ENCODE measurements at regions not wholly inside any gene's neighbourhood (a gene's known extent, or its start where the extent isn't known, plus 50 kb on each side); places are given as distances from the start of the nearest gene placed in this dataset.
"Not testable (repeated sequence)": the region's sequence is repeated elsewhere in the genome, so short reads cannot be mapped to it uniquely, and the experiment has no call there.

DNA sequence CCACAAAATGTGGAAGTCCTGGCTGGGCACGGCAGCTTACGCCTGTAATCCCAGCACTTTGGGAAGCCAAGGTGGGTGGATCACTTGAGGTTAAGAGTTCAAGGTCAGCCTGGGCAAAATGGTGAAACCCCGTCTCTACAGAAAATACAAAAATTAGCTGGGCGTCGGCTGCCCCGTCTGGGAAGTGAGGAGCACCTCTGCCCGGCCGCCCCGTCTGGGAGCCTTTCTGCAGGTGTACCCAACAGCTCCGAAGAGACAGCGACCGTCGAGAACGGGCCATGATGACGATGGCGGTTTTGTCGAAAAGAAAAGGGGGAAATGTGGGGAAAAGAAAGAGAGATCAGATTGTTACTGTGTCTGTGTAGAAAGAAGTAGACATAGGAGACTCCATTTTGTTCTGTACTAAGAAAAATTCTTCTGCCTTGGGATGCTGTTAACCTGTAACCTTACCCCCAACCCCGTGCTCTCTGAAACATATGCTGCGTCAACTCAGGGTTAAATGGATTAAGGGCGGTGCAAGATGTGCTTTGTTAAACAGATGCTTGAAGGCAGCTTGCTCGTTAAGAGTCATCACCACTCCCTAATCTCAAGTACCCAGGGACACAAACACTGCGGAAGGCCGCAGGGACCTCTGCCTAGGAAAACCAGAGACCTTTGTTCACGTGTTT is 75.0 kb downstream of the HAPSTR1 start:
- not testable (repeated sequence) for H3K27me3 Mint-ChIP-seq, H3K4me3 Mint-ChIP-seq

DNA sequence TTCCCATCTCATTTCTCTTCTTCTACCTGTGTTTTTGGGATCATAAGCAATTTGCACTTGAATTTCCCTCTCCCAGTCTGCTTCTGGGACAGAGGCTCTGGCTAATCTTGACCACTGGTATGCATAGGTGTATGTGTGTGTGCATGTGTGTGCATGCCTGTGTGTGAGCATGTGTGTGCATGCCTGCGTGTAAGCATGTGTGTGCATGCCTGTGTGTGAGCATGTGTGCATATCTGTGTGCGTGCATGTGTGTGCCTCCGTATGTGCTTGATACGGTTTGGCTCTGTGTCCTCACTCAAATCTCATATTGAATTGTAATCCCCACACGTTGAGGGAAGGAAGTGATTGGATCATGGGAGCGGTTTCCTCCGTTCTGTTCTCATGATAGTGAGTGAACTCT is 77.7 kb downstream of the HAPSTR1 start:
- H3K27ac Mint-ChIP-seq: no peak overlapping the region

More for the DNA sequence above, 75.0 kb downstream of the HAPSTR1 start:
- intact Hi-C loops (cut with micrococcal nuclease); H3K9me3 Mint-ChIP-seq; H3K27ac Mint-ChIP-seq; H3K4me1 Mint-ChIP-seq (ENCODE audit: low read depth); CTCF ChIA-PET; POLR2A ChIA-PET; H3K36me3 Mint-ChIP-seq; DNase-seq: not testable (repeated sequence)

DNA sequence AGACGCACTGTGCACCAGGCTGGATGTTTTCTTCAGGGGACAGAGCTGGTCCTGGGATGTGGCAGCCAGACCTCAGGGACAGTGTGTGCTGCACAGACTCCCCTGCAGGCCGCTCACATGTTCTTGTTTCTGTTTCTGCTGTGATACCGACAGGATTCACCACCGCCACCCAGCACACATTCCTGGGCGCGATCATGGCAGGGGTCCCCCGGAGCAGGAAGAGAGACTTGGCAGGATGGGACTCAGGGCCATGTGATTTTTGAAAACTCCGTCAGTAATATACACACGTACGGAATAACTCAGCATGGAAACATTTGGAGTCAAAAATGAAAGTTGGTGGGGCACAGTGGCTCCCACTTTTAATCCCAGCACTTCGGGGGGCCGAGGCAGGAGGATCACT is 79.0 kb downstream of the HAPSTR1 start:
- Mint-ChIP-seq H3K27ac (no peak overlapping the region), H3K4me3 (no peak overlapping the region), H3K27me3 (no peaks in the 10 kb centered on the region), H3K36me3 (no peaks in the 10 kb centered on the region), H3K9me3 (no peaks in the 10 kb centered on the region), H3K4me1 (ENCODE audit: low read depth) (no peaks in the 10 kb centered on the region)
- intact Hi-C loops (cut with micrococcal nuclease): no loop called here
- DNase-seq: no peak
- ChIA-PET POLR2A (no interaction called here), CTCF (no interaction called here)

More for the DNA sequence above, 77.7 kb downstream of the HAPSTR1 start:
- no peak overlapping the region for H3K4me3 Mint-ChIP-seq
- no peaks in the 10 kb centered on the region for H3K9me3 Mint-ChIP-seq
- no peaks in the 10 kb centered on the region for H3K4me1 Mint-ChIP-seq (ENCODE audit: low read depth)
- ChIA-PET POLR2A (no interaction called here), CTCF (no interaction called here)
- no peaks in the 10 kb centered on the region for H3K27me3 Mint-ChIP-seq
- H3K36me3 Mint-ChIP-seq: no peaks in the 10 kb centered on the region
- no peak for DNase-seq
- intact Hi-C loops (cut with micrococcal nuclease): no loop called here

DNA sequence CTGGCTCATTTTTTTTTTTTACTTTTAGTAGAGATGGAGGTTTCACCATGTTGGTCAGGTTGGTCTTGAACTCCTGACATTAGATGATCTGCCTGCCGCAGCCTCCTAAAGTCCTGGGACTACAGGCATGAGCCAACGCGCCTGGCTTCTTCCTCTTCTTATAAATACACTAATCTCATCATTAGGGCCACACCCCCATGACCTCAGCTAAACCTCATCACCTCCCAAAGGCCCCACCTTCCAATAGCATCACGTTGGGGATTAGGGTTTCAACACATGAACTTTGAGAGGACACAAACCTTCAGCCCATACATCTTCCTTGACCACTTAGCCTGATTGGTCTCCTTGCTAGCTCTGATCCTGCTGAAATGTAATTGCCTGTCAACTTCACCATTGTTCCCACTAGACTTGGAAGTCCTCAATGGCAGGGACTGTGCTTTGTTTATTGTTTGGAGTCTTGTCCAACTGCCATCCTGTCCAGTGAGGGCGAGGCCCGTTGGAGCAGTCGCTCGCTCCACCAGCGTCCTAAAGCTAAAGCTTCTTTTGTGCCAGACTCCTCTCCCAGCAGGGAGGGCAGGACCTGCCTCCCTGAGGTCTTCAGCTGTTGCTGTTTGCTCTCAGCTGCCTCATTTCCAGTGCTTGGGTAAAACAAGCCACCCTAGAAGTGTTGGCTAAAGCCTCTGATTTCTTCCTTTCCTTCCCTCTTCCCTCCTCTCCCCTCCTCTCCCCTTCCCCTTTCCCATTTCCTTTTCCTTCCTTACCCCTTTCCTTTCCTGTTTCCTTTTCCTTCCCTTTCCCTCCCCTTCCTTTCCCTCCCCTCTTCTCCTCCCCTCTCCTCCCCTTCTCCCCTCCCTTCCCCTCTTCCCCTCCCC is 85.3 kb downstream of the HAPSTR1 start:
- ChIA-PET CTCF (no interaction called here), POLR2A (no interaction called here)
- Mint-ChIP-seq H3K36me3 (no peaks in the 10 kb centered on the region), H3K9me3 (no peaks in the 10 kb centered on the region), H3K4me1 (ENCODE audit: low read depth) (no peaks in the 10 kb centered on the region), H3K4me3 (no peak overlapping the region), H3K27me3 (peaks cover 10% of the 10 kb centered on the region), H3K27ac (no peak overlapping the region)
- no peak for DNase-seq
- intact Hi-C loops (cut with micrococcal nuclease): no loop called here

DNA sequence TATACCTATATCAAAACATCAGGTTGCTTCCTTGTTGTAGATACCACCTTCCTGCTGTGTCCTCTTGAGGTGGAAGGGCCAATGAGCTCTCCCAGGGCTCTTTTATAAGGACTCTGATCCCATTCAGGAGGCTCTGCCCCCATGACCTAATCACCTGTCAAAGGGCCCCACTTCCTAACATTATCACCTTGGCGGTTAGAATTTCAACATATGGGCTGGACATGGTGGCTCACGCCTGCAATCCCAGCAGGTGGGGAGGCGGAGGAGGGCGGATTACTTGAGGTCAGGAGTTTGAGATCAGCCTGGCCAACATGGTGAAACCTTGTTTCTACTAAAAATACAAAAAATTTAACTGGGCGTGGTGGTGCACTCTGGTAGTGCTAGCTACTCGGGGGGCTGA is 86.4 kb downstream of the HAPSTR1 start:
- no peak for DNase-seq
- Mint-ChIP-seq H3K36me3 (no peaks in the 10 kb centered on the region), H3K4me1 (ENCODE audit: low read depth) (no peaks in the 10 kb centered on the region), H3K27me3 (peaks cover 10% of the 10 kb centered on the region), H3K27ac (no peak overlapping the region), H3K4me3 (no peak overlapping the region), H3K9me3 (no peaks in the 10 kb centered on the region)
- intact Hi-C loops (cut with micrococcal nuclease): no loop called here
- ChIA-PET CTCF (no interaction called here), POLR2A (no interaction called here)

DNA sequence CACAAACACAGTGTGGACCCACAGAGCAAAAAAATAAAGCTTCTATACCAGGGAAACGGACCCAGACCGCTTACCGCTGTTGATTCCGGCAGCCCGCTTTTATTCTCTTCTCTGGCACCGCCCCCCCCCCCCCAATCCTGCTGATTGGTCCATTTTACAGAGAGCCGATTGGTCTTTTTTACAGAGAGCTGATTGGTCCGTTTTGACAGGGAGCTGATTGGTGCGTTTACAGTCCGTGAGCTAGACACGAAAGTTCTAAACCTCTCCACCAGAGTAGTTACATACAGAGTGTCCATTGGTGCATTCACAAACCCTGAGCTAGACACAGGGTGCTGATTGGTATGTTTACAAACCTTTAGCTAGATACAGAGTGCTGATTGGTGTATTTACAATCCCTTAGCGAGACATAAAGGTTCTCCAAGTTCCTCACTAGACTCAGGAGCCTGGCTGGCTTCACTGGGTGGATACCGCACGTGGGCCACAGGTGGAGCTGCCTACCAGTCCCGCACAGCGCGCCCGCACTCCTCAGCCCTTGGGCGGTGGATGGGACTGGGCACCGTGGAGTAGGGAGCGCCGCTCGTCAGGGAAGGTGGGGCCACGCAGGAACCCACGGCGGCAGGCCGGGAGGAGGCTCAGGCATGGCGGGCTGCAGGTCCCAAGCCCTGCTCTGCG is 92.4 kb downstream of the HAPSTR1 start:
- intact Hi-C loops (cut with micrococcal nuclease): no loop called here
- Mint-ChIP-seq H3K36me3 (no peaks in the 10 kb centered on the region), H3K9me3 (no peaks in the 10 kb centered on the region), H3K4me3 (no peak overlapping the region), H3K4me1 (ENCODE audit: low read depth) (no peaks in the 10 kb centered on the region), H3K27ac (no peak overlapping the region), H3K27me3 (peaks cover 3% of the 10 kb centered on the region)
- ChIA-PET CTCF (interaction anchor here (0.7 kb wide), 1 partner anchor 1230 kb away, joined by 5 read pairs; no protein-coding TSS in a partner anchor), POLR2A (no interaction called here)
- no peak for DNase-seq

DNA sequence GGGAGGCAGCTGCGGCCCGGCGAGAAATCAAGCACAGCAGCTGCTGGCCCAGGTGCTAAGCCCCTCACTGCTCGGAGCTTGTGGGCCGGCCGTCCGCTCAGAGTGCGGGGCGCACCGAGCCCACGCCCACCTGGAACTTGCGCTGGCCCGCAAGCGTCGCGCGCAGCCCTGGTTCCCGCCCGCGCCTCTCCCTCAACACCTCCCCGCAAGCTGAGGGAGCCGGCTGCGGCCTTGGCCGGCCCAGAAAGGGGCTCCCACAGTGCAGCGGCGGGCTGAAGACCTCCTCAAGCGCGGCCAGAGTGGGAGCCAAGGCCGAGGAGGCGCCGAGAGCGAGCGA is 92.9 kb downstream of the HAPSTR1 start:
- DNase-seq: no peak
- Mint-ChIP-seq H3K27ac (no peak overlapping the region), H3K9me3 (no peaks in the 10 kb centered on the region), H3K36me3 (no peaks in the 10 kb centered on the region), H3K4me1 (ENCODE audit: low read depth) (no peaks in the 10 kb centered on the region), H3K4me3 (no peak overlapping the region), H3K27me3 (peaks cover 2% of the 10 kb centered on the region)
- ChIA-PET POLR2A (no interaction called here), CTCF (no interaction called here)
- intact Hi-C loops (cut with micrococcal nuclease): no loop called here

DNA sequence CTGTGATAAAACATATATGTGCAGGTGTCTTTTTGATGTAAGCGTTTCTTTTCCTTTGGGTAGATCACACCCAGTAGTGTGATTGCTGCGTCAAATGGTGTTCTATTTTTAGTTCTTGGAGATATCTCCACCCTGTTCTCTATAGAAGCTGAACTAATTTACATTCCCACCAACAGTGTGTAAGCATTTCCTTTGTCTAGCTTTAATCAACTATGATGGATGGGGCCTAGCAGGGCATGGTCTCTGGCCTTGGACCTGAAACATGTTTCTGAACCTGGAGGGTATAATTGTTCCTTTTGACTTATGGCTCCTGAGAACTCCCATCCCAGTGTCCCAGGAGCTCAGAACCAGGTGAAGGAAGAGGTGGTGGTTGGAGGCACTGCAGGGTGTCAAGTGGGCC is 93.9 kb downstream of the HAPSTR1 start:
- intact Hi-C loops (cut with micrococcal nuclease): no loop called here
- CTCF ChIA-PET: no interaction called here
- Mint-ChIP-seq H3K27ac (no peak overlapping the region), H3K4me1 (ENCODE audit: low read depth) (no peaks in the 10 kb centered on the region), H3K27me3 (no peaks in the 10 kb centered on the region), H3K4me3 (no peak overlapping the region), H3K36me3 (no peaks in the 10 kb centered on the region), H3K9me3 (no peaks in the 10 kb centered on the region)
- POLR2A ChIA-PET: no interaction called here
- no peak for DNase-seq

DNA sequence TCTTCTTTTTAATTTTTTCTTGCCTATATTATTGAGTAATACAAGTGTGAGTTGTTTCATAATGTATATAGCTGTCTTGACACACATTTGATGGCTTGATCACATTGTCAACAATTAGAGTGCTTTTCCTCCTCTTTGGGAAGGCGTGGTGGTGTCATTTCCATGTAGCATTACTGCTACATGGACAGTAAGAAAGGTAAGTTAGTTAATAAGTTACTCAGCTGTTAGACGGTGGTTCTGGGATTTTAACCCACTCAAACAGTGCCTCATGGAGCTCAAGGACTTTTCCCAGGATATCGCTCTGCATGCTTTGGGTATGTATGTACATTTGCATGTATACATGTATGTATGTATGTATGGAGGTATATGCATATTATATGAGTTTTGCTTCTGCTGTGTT is 94.6 kb downstream of the HAPSTR1 start:
- Mint-ChIP-seq H3K27ac (no peak overlapping the region), H3K4me1 (ENCODE audit: low read depth) (no peaks in the 10 kb centered on the region), H3K36me3 (no peaks in the 10 kb centered on the region), H3K4me3 (no peak overlapping the region), H3K9me3 (no peaks in the 10 kb centered on the region), H3K27me3 (no peaks in the 10 kb centered on the region)
- ChIA-PET CTCF (no interaction called here), POLR2A (no interaction called here)
- DNase-seq: no peak
- intact Hi-C loops (cut with micrococcal nuclease): no loop called here

DNA sequence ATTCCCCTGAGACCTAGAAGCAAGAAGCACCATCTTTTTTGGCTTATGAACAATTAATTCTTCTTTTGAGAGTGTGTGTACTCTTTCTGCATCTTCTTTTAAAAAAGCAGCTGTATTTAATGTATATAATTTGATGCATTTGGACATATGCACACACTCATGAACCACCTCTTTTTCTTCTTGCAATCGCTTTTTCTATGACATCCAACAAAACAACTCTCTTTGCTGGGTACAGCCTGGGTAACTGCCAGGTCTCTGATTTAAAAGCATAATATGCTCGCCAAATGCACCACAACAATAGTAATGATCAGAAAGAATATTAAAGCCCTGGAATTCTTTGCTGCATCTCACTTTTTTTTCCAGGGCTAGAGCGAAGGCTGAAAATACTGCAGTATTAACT is 97.3 kb downstream of the HAPSTR1 start:
- DNase-seq: no peak
- Mint-ChIP-seq H3K27ac (no peak overlapping the region), H3K4me3 (no peak overlapping the region), H3K36me3 (no peaks in the 10 kb centered on the region), H3K9me3 (no peaks in the 10 kb centered on the region), H3K27me3 (no peaks in the 10 kb centered on the region), H3K4me1 (ENCODE audit: low read depth) (no peaks in the 10 kb centered on the region)
- CTCF ChIA-PET: no interaction called here
- intact Hi-C loops (cut with micrococcal nuclease): no loop called here
- POLR2A ChIA-PET: no interaction called here

DNA sequence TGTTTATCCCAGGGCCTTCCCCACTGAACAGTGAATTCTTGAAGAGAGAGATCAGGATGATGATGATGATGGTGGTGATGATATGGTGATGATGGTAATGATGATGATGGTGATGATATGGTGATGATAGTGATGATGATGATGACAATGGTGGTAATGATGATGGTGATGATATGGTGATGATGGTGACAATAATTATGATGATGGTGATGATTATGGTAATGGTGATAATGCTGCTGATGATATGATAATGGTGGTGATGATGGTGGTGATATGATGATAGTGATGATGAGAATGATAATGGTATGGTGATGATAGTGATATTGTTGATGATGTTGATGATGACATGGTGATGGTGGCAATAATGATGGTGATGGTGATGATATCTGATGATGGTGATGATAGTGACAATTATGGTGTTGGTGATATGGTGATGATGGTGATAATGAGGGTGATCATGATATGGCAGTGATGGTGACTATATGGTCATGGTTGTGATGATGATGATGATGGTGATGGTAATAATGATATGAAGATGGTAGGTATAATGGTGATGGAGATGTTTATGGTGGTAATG is 99.9 kb downstream of the HAPSTR1 start:
- H3K4me1 Mint-ChIP-seq (ENCODE audit: low read depth): no peaks in the 10 kb centered on the region
- DNase-seq: no peak
- no peaks in the 10 kb centered on the region for H3K36me3 Mint-ChIP-seq
- no peak overlapping the region for H3K4me3 Mint-ChIP-seq
- no peak overlapping the region for H3K27ac Mint-ChIP-seq
- POLR2A ChIA-PET: no interaction called here
- H3K9me3 Mint-ChIP-seq: no peaks in the 10 kb centered on the region
- no peaks in the 10 kb centered on the region for H3K27me3 Mint-ChIP-seq
- CTCF ChIA-PET: no interaction called here
- intact Hi-C loops (cut with micrococcal nuclease): no loop called here

DNA sequence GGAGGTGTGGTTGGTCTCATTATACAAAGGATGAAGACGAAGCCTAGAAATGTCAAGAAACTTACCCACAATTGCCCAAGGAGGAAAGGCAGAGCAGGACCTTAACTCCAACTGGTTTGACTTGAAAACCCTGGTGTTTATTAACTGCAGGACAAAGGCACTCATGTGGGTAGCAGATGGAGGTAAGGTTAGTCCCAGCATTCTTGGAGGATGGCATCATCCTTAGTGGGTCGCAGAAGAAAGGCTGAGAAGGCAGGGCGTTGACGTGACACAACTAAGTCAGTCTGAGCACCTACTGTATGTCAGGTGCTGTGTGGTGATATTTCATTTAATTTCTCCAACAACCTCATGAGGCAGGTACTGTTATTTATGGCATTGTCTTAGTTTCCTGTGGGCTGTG is 101.3 kb downstream of the HAPSTR1 start:
- Mint-ChIP-seq H3K4me3 (no peak overlapping the region), H3K27ac (no peak overlapping the region), H3K27me3 (no peaks in the 10 kb centered on the region), H3K36me3 (no peaks in the 10 kb centered on the region), H3K9me3 (no peaks in the 10 kb centered on the region), H3K4me1 (ENCODE audit: low read depth) (no peaks in the 10 kb centered on the region)
- CTCF ChIA-PET: no interaction called here
- DNase-seq: no peak
- POLR2A ChIA-PET: no interaction called here
- intact Hi-C loops (cut with micrococcal nuclease): no loop called here
